Fibroblast of the aortic adventitia (primary cell): ENCODE measurements at regions not wholly inside any gene's neighbourhood (a gene's known extent, or its start where the extent isn't known, plus 50 kb on each side); places are given as distances from the start of the nearest gene placed in this dataset.

ENCODE experiments used
- DNase-seq: peaks from one replicate; pipeline ENCODE4 v3.0.0-alpha.2; 2010; ENCODE audit warnings: low read depth
- H3K4me3 ChIP-seq: 2 replicates; pipeline ENCODE4 v1.5.1; 2011; ENCODE audit warnings: low read depth, mild to moderate bottlenecking, control low read depth, low read length, moderate library complexity
- CTCF ChIP-seq: IDR thresholded peaks from 2 replicates; pipeline ENCODE4 v1.5.1; 2011; ENCODE audit warnings: mild to moderate bottlenecking, low read length, control low read depth, inconsistent platforms; ENCODE audit not compliant: insufficient read depth

GRCh38 chr18:76594966-76595365, 99.9 kb upstream of the ZNF516 start:
- H3K4me3 ChIP-seq: no peak overlapping the region
- no peak for DNase-seq
- no peak for TF ChIP-seq CTCF

- no peak overlapping the region for H3K4me3 ChIP-seq
- no peak for DNase-seq
- no peak for TF ChIP-seq CTCF
These were observed 98.8 kb upstream of the ZNF516 start for GRCh38 chr18:76593843-76594242.

- no peak for TF ChIP-seq CTCF
- H3K4me3 ChIP-seq: no peak overlapping the region
- DNase-seq: peak; percentile 15
These were observed 97.9 kb upstream of the ZNF516 start for GRCh38 chr18:76592981-76593381.

GRCh38 chr18:76592096-76592495, 97.1 kb upstream of the ZNF516 start:
- no peak for DNase-seq
- TF ChIP-seq CTCF: no peak
- H3K4me3 ChIP-seq: no peak overlapping the region

- TF ChIP-seq CTCF: no peak
- no peak for DNase-seq
These were observed 94.8 kb upstream of the ZNF516 start for GRCh38 chr18:76589866-76590265.

GRCh38 chr18:76589316-76589715, 94.3 kb upstream of the ZNF516 start:
- DNase-seq: no peak
- no peak for TF ChIP-seq CTCF
- no peak overlapping the region for H3K4me3 ChIP-seq

More at GRCh38 chr18:76589866-76590265, 94.8 kb upstream of the ZNF516 start:
- no peak overlapping the region for H3K4me3 ChIP-seq

- peak overlapping the region; percentile 53 for H3K4me3 ChIP-seq
- peak; percentile 16 for DNase-seq
- TF ChIP-seq CTCF: no peak
These were observed 93.7 kb upstream of the ZNF516 start for GRCh38 chr18:76588601-76589226.
